Dedifferentiated amniotic fluid mesenchymal stem cell (primary cell): ENCODE measurements at regions not wholly inside any gene's neighbourhood (a gene's known extent, or its start where the extent isn't known, plus 50 kb on each side); places are given as distances from the start of the nearest gene placed in this dataset.

Source experiments
- DNase-seq: peaks from one replicate; pipeline ENCODE4 v3.0.0-alpha.2; 2016; ENCODE audit errors: extremely low spot score

DNA sequence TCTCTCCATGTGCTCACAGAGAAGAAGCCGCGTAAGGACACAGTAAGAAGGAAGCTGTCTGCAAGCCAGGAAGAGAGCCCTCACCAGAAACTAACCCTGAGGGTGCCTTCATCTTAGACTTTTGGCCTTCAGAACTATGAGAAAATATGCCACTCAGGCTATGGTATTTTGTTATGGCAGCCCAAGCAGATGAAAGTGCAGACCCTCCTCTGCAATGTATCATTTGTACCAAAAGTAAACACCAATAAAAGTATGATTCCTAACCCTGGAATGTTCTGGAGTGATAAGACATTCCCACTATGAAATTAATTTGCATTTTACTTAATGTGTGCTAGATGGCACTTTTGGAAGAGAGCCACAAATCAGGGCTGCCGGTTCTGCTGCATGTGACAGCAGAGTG, 594.3 kb downstream of the UTRN start:
- no peak for DNase-seq

DNA sequence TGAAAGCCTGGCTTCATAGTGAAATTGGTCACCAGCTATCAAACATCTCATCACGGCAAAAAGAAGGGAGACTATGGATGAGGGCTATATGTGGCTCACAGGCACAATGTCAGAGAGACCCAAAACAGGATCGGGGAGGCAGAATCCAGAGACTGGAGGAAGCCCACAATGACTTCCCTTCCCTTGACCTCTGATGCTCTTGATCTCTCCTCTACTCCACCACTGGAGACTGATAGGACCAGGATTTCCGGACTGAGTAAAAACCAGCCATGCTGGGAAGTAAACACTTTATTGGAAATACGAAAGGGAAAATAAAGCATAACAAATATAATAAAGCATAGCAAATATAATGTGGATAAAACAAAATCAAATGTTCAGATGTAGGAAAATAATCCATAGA, 597.3 kb downstream of the UTRN start:
- no peak for DNase-seq

DNA sequence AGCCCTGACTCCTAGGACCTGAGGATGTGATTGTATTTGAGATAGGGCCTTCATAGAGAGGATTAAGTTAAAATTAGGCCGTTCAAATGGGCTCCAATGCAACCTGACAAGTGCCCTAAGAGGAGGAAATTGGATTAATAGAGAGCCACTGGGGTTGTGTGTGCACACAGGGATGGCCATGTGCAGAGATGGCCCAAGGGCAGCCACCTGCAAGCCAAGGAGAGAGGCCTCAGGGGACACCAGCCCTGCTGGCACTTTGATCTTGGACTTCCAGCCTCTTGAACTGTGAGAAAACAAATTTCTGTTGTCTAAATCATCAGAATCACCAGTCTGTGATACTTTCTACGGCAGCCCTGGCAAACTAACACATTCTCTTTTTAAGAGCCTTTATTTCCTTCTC, 598.8 kb downstream of the UTRN start:
- no peak for DNase-seq

DNA sequence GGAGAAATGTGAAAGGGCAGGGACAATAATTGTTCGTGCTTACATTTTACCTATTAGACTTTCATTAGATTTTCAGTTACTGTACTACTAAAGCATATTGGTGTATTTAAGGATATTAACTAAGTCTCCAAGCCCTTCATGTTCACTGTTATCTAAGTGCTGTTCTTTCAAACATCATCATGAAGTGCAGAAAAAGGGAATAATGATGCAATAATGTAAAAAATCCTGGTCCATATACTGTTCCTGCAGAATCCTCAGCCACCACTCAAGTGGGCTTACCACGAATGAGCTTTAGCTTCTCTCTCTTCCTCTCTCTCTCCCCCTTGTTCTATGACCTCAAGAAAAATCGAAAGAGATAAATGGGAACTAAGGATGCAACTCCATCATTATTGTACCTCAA, 600.7 kb downstream of the UTRN start:
- no peak for DNase-seq

DNA sequence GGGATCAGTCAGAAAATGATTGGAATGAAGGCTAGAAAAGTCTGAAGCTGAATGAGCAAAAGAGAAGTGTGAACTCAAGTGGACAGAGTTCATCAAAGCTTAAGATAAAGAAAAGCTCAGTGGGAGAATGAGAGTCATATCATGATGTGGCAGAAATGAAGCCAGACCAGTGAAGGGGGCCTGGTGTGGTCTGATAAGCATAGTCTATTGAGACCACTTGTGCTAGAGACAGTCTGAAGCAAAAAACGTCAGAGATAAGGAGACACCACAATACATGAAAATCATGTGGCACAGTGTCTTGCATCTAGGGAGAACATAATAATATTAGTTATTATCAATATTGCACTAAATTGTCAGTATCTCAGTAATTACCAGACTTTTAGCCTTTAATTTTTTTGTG, 601.5 kb downstream of the UTRN start:
- no peak for DNase-seq

DNA sequence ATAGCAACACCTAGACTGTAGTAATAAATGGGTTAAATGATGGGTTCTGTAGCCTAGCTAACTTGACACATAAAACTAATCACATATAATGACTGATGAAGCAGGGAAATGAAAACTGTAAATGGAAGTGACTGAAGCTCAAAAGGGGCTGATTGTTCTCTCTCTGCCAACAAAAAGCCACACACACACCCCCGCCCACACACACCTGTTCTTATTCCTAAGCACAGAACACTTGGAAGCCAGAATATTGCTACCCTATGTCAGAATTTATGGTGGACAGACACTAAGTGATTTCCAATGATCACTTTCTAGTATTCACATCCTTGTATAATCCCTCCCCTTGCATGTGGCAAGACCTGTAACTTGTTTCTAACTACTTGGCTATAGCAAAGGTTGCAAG, 603.5 kb downstream of the UTRN start:
- DNase-seq = no peak

DNA sequence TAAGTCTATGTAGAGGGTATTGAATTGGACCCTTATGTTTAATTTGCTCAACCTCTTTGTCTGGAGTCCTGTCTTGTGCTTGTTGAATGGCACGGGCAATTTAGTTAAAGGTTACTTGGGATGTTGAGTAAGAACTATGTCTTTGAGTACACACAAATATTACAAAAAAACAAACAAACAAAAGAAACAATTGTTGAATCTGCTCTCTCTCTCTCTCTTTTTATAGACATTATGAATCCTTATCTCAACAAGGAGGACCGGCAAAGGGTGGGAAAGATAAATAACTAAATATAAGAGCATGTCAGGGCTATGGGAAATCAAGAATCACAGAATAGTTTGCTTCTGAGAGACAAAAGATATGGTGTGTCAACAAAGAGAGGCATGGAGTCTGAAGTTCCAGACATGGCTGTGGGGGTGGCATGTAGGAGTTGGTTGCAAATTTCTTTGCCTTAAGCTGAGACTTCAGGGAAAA, 608.6 kb downstream of the UTRN start:
- no peak for DNase-seq

DNA sequence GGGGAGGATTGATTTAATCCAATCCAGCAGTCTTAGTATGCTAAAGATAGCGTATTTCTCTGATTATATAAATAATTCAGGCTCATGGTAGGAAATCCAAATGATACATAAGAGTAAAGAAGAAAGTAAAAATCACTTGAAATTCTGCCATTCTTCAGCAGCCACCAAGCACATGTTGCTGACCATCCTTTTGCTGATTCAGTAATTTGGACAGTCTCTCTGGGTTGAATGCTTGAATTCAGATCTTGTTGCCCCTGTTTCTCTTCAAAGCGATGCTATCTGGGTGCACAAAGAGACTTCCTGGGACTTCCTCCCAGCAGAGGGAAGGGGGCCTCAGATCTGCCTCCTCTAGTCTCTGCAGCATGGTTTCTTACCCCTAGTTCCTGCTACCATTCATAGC, 609.1 kb downstream of the UTRN start:
- DNase-seq = no peak

DNA sequence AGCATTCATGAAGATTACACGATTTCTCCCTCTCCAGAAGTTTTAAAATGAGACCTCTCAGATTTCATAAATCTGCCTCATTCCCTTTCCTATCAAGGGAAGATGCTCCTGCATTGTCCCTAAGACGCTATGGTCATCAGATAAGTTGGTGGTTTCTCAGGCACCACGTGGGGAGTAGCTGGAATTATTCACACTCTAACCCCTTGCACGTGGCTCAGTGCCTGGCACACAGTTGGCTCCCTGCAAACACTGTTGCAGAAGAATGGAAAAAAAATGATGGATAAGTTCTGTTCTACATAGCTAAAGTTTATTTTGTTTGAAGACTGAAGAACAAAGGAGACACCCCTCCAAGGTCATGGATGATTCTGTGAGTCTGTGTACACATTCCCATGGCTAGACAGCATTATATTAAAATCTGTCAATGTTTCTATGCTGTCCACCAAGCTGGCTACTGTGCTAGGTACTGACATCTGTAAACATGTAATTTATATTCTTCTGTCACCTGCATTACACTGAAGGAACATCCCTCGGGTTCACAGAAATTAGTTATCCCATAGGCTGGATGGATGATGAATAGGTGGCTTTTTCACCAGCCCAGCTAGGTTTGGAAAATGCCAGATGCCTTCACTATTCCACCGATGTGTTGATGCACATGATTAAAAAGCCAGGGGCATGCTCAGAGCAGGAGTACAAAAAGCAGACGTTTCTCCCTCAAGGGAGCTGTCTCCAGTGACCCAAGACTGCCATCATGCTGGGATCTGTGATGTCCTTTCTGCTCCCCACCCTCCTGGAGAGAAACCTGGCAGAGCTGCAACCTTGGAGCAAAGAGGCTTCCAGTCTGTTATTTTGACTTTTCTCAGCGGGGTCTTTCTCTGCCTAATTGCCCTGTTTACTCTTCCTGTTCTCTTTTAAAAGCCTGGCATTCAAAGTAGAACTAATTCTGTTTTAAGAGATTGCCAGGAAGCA, 610.5 kb downstream of the UTRN start:
- DNase-seq = no peak

DNA sequence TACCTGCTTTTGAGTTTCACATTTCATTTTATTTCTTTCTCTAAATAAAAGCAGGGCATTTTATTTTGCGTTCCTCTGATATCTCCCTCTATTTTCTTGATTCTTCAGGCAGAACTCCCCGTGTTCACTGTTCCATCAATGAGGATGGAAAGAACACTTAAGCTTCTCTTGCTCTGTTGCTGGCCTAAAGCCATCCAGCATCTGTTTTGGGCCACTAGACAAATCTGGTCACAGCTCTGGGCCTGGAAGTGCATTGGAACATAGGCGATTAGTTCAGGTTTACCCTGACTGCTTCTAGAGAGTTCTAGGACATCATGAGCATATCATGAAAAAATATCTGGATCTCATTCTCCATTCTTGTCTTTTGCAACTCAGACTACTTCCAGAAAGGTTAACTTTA, 611.2 kb downstream of the UTRN start:
- no peak for DNase-seq

DNA sequence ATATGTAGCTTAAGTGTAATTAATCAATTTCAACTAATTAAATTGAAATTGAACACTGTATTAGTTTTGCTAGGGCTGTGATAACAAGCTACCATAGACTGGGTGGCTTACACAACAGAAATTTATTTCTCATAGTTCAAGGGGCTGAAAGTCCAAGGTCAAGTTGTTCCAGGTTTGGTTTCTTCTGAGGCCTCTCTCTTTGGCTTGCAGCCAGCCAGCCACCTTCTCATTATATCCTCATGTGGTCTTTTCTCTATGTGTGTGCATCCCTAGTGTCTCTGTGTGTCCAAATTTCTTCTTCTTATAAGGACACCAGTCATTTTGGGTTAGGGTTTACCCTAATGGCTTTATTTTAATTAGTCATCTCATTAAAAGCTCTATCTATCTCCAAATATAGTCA, 611.7 kb downstream of the UTRN start:
- DNase-seq = no peak

DNA sequence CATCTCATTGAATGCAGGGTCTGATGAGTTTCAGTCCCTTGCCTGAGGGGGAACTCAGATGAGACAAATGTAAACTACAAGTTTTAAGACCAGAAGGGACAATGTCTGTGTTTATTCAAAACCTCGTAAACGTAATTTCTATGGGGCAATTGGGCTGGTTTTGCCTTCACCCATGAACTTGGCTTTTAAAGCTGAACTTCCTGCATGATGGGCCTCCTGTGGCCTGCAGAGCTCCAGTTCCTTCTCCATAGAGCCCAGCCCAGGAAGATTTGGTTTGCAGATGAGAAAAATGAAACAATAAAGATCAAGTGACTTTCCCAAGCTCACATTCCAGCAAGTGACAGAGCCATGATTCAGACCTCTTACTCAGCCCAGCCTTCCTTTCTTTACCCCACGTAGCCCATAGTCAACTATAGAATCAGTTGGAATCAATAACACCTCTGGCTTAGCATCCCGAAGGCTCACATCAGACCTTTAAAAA, 612.3 kb downstream of the UTRN start:
- DNase-seq = peak; percentile 64

DNA sequence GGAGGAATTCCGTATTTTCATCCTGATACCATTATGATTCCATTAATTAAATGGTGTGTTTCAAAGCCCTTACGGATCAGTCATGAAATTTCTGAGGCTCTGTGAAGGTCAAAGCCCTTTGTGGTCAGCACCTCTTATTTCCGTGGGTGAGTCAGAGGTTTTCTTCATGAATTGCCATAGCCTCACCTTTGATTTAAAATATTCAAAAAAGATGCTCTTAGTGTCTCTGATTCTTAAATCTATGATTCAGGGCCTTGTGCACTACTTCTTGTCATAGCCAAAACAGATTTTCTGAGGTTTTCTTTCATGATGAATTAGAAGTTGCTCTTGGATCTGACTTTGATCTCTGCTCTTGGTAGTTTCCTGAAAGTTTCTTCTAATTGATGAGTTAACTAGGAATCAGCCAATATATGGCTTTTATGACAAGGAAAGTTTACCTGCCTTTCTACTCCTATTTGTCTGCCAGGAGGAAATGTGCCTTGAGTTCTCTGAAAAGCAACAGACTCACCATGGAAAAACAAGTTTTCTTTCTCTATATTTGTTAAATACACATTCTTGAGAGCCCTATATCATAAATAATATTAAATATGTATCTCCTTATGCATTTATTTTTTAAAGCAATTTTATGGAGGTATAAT, 613.0 kb downstream of the UTRN start:
- no peak for DNase-seq

DNA sequence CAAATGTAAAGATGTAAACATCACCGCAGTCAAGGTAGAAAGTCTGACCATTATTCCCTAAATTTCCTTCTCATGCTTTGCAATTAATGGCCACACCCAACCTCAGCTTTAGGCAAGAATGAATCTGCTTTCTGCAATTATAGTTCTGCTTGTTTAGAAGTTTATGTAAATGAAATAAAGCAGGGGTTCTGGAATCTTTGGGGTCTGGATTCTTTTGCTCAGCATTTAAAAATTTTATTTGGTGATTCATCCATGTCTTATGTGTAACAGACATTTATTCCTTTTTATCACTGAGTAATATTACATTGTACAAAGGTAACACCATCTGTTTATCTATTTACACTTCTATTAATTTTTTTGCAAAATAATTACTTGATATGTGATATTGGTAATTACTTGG, 613.6 kb downstream of the UTRN start:
- no peak for DNase-seq

DNA sequence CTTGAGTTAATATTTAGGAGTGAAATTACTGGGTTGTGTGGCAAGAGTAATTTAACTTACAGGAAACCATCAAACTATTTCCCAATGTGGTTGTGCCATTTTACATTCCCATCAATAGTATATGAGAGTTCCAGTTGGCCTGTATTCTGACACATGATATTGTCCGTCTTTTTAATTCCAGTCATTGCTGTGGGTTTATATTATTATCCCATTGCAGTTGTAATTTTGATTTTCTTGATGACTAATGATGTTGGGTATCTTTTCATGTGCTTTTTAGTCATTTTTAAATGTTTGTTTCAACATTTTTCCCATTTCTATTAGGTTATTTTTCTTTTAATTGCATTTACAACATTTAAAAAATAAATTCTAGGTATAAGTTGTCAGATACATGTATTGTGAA, 614.0 kb downstream of the UTRN start:
- DNase-seq = peak; percentile 49

DNA sequence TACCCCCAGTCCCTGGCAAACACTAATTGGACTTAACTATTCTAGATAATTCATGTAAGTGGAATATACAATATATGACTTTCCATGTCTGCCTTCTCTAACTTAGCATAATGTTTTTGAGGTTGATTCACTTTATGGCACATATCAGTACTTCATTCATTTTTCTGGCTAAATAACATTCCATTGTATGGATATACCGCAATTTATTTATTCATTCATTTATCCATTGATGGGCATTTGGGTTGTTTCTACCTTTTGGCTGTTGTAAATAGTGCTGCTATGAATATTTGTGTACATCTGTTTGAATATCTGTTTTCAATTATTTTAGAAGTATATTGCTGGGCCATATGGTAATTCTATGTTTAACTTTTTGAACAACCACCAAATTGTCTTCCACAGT, 616.3 kb downstream of the UTRN start:
- no peak for DNase-seq

DNA sequence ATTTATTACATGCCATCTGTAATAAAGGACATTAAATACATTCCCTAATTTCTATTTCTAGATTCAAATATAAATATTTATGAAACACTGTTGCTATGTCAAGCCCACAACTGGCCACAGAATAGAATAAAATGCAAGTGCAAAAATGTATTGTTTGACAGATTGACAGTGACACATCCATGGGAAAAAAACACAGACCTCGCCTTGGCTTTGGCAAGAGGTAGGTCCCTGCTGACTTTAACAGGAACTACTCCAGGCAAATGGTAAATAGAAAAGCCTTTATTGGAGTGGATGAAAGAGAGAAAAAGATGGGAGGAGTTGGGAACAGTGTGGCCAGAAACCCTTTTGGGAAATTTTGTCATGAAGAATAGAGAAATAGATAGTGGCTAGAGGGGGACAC, 622.9 kb downstream of the UTRN start:
- no peak for DNase-seq

DNA sequence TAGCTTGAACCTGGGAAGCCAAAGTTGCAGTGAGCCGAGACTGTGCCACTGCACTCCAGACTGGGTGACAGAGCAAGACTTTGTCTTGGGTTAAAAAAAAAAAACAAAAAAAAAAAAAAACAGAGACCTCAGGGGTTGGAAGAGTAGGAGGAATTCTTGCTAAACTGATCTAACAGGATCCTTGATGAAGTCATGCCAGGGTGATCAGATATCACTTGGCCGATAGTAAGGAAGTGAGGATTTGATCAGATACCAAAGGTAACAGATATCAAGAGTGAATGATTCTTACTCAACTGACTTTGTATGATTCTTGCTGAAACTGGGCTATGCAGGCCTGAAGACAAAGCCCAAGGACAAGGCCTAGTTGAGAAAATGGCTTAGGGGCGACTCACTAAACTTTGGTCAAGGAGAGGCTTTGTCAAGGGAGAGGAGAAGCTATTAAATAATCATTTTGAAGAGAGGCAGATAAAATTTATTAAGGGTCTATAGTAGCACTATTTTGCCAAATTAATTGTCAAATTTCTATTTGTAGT, 624.7 kb downstream of the UTRN start:
- no peak for DNase-seq

DNA sequence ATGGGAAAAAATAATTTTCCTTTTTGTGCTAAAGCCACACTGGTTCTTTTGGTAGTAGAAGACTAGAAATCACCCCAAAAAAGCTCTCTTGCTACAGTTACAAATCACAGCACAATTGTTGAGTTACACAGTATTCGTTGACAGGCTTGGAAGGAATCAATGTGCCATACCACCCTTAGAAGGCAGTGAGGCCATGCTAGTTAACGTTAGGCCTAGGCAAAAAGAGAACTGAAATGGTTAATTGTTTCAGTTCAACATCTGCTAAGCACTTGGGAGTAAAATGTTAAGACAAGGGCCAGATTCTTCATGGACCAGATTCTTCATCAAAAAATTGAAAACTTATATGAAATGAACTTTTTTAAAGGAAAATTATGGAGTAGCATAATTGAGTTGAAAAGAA, 626.2 kb downstream of the UTRN start:
- no peak for DNase-seq

DNA sequence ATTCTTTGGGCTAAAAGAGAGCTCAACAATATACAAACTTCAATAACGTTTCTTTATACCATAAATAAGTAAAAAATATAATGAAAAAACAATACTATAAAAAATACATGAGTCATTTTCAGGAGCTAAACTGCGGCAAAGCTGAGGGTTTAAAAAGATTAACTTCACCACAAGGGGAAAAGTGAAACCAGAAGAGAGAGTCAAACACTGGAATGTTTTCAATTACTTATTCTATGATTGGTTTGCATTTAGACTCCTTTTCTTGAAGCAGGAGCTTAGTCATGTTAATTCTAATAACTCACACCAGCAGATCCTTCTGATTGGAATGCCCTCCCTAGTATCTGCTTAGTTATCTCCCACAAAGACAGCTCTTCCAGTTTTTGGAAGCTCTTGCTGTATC, 627.3 kb downstream of the UTRN start:
- peak; percentile 87 for DNase-seq

DNA sequence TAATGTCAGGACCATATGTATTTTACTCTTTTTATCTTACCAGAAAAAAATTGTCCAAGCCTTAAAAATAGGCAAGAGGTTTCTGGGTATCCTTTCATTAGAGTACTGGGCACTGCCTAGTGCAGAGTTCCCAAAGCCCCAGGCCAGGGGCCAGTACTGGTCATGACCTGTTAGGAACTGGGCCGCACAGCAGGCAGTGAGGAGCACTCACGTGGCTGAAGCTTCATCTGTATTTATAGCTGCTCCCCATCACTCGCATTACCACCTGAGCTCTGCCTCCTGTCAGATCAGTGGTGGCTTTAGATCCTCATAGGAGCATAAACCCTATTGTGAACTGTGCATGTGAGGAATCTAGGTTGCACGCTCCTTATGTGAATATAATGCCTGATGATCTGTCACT, 632.9 kb downstream of the UTRN start:
- no peak for DNase-seq

DNA sequence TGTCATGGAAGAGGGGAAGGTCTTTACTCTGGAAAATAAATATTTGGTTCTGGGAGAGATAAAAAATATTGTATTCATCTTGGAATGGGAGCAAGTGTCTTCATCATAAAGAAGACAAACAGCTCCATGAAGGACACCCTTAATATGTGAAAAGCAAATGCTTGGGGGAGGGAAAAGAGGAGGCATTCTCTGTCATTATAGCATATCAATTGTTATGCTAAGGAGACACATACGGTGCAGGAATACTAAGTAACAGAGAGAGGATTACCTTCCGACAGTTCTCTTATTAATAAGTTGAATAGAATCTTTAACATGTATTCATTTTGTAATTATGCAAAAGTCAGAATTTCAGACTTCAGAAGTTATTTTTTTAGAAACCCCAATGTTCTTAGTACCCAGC, 634.4 kb downstream of the UTRN start:
- DNase-seq = no peak

DNA sequence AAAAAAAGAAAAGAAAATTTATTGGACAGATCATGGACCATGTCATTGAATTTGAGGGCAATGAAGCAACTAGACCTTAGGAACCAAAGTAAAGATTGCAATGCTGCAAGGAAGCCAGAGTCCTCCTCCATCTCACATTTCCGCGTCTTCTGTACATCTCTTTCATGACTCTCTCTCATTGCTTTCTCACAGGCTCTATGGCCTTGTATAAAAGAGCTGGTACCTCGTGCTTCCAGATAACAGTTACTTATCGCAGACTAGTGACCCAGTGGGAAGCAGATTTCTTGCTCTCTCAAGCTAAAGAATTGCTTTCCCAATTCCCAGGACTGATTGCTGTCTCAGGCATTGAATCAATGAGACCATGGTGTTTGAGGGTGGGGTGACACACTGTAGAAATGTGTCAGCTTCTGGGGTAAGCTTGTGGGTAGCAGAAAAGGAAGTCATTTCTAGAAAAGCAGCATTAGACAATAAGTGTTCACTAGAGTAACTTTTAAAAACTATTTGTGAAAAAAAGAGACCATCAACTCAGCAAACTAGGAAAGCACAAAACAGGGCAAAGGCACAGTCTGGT, 635.3 kb downstream of the UTRN start:
- DNase-seq = no peak
